ENCODE measurements at regions not wholly inside any gene's neighbourhood (a gene's known extent, or its start where the extent isn't known, plus 50 kb on each side); places are given as distances from the start of the nearest gene placed in this dataset.

GRCh38 chr6:167588181-167588919 is 238.4 kb upstream of the AFDN start (continued):
- TF ChIP-seq ZNF574 (CRISPR knock-in tag; IDR thresholded peaks at IDR 0.05) (no peak), ZNF644 (CRISPR knock-in tag; IDR thresholded peaks at IDR 0.05; ENCODE audit: low read depth) (0 out of 2 replicates have a peak, but pooled peaks have one; percentile 62), MAFK (conservative IDR thresholded peaks at IDR 0.05 in 1 of 2, IDR thresholded peaks at IDR 0.05 in 1 of 2; ENCODE audit: low read length in 2 of 2) (peak; percentile 22 to 33; a peak in 1 of 4 replicates), JUNB (CRISPR knock-in tag; IDR thresholded peaks at IDR 0.05; ENCODE audit: borderline replicate concordance) (no peak), ZNF513 (CRISPR knock-in tag; conservative IDR thresholded peaks at IDR 0.05) (no peak), ZNF670 (CRISPR knock-in tag; IDR thresholded peaks at IDR 0.05; ENCODE audit: borderline replicate concordance) (no peak), ZNF781 (CRISPR knock-in tag; IDR thresholded peaks at IDR 0.05; ENCODE audit: borderline replicate concordance, not compliant biosample characterization) (no peak), HCFC1 (IDR thresholded peaks at IDR 0.05; ENCODE audit: low read depth, low read length) (no peak), ERF (CRISPR knock-in tag; IDR thresholded peaks at IDR 0.05) (0 out of 2 replicates have a peak, but pooled peaks have one; percentile 50), HOXD1 (CRISPR knock-in tag; IDR thresholded peaks at IDR 0.05) (no peak), ZNF614 (CRISPR knock-in tag; IDR thresholded peaks at IDR 0.05; ENCODE audit: borderline replicate concordance) (0 out of 2 replicates have a peak, but pooled peaks have one; percentile 6), CHD2 (IDR thresholded peaks at IDR 0.05; ENCODE audit: low read depth, low read length) (no peak), TRAFD1 (CRISPR knock-in tag; IDR thresholded peaks at IDR 0.05; ENCODE audit: borderline replicate concordance) (no peak), RERE (CRISPR knock-in tag; IDR thresholded peaks at IDR 0.05; ENCODE audit: low read depth) (no peak)
